ENCODE measurements at regions not wholly inside any gene's neighbourhood (a gene's known extent, or its start where the extent isn't known, plus 50 kb on each side); places are given as distances from the start of the nearest gene placed in this dataset.

- intact Hi-C loops (cut with micrococcal nuclease) = no loop called here
- ATAC-seq (ENCODE audit: low read depth) (no peak), DNase-seq (no peak)
- Mint-ChIP-seq H3K27me3 (peaks cover 16% of the 10 kb centered on the region), H3K36me3 (ENCODE audit: low read depth) (no peaks in the 10 kb centered on the region), H3K9me3 (peaks cover 4% of the 10 kb centered on the region), H3K4me3 (no peak overlapping the region), H3K27ac (no peak overlapping the region), H3K4me1 (no peaks in the 10 kb centered on the region)
- ChIA-PET CTCF (no interaction called here), POLR2A (no interaction called here)
- TF ChIP-seq CTCF (IDR thresholded peaks at IDR 0.05) = no peak
These were observed 50.2 kb upstream of the DNAH5 start for GRCh38 chr5:13994621-13995253.
